SK-N-SH (cell line): ENCODE measurements at regions not wholly inside any gene's neighbourhood (a gene's known extent, or its start where the extent isn't known, plus 50 kb on each side); places are given as distances from the start of the nearest gene placed in this dataset.

Experiments
- CTCF ChIA-PET: fragments of 300-600, 350-600 bp; formaldehyde crosslinking; extraction: SDS; loops from one replicate; lab custom pipeline; 2021; lab: Yijun Ruan, JAX
- POLR2A ChIA-PET: fragments of 350-600 bp; sonication (Branson Sonifier 250); formaldehyde crosslinking; extraction: SDS; loops from one replicate; lab custom pipeline; 2020; ENCODE audit warnings: antibody characterized with exemption, inconsistent platforms; lab: Yijun Ruan, JAX
- DNase-seq: peaks from one replicate; pipeline ENCODE4 v3.0.0; 2012
- H2AFZ ChIP-seq: fragments of 200-600 bp; sonication (generic); 2 replicates; pipeline ENCODE4 v1.8.1; 2016; ENCODE audit warnings: antibody characterized with exemption, mild to moderate bottlenecking, low read depth
- H3F3A ChIP-seq: fragments of 200-600 bp; sonication (generic); replicated peaks from 2 replicates; pipeline ENCODE3; 2016; ENCODE audit warnings: antibody characterized with exemption, mild to moderate bottlenecking; ENCODE audit not compliant: insufficient read depth
- H3K27ac ChIP-seq, 2 experiments: fragments of 200-500 bp in 1 of 2; fragments of 200-600 bp in 1 of 2; sonication (Bioruptor generic) in 1 of 2; sonication (generic), shearing (Covaris generic) in 1 of 2; 2 replicates each; pipeline versions ENCODE4 v1.5.1 to v1.6.1; 2014 to 2016; ENCODE audit warnings: low read depth in 2 of 2, inconsistent platforms in 1 of 2, low read length in 1 of 2, mild to moderate bottlenecking in 1 of 2, mixed read lengths in 1 of 2
- H3K27me3 ChIP-seq: fragments of 200-600 bp; sonication (generic), shearing (Covaris generic); 2 replicates; pipeline ENCODE4 v1.6.1; 2016; ENCODE audit warnings: mixed run types; ENCODE audit not compliant: insufficient read depth
- H3K36me3 ChIP-seq, 2 experiments: fragments of 200-500 bp in 1 of 2; fragments of 200-600 bp in 1 of 2; sonication (Bioruptor generic) in 1 of 2; sonication (generic) in 1 of 2; replicated peaks in 1 of 2; 2 replicates each; pipeline versions ENCODE3 to v1.5.1; 2014 to 2016; ENCODE audit warnings: low read length in 1 of 2, mild to moderate bottlenecking in 1 of 2; ENCODE audit not compliant: insufficient read depth in 2 of 2, control insufficient read depth in 1 of 2
- H3K4me1 ChIP-seq, 2 experiments: fragments of 200-500 bp in 1 of 2; fragments of 200-600 bp in 1 of 2; sonication (Bioruptor generic) in 1 of 2; sonication (generic), shearing (Covaris generic) in 1 of 2; 2 replicates each; pipeline versions ENCODE4 v1.5.1 to v1.6.1; 2014 to 2016; ENCODE audit warnings: low read depth in 1 of 2, low read length in 1 of 2, mixed run types in 1 of 2; ENCODE audit not compliant: insufficient read depth in 2 of 2, control insufficient read depth in 1 of 2
- H3K4me2 ChIP-seq: fragments of 200-600 bp; sonication (generic), shearing (Covaris generic); 2 replicates; pipeline ENCODE4 v1.6.1; 2017; ENCODE audit warnings: mixed run types
- H3K4me3 ChIP-seq, 2 experiments: fragments of 200-500 bp in 1 of 2; fragments of 200-600 bp in 1 of 2; sonication (Bioruptor generic) in 1 of 2; sonication (generic), shearing (Covaris generic) in 1 of 2; 2 replicates each; pipeline versions ENCODE4 v1.5.1 to v1.8.1; 2014 to 2016; ENCODE audit warnings: low read depth in 2 of 2, inconsistent platforms in 1 of 2, low read length in 1 of 2, mild to moderate bottlenecking in 1 of 2, mixed read lengths in 1 of 2, moderate library complexity in 1 of 2
- H3K79me2 ChIP-seq: fragments of 200-600 bp; sonication (generic); 2 replicates; pipeline ENCODE4 v1.8.1; 2017; ENCODE audit warnings: mild to moderate bottlenecking; ENCODE audit not compliant: insufficient read depth
- H3K9ac ChIP-seq: fragments of 200-600 bp; sonication (generic); 2 replicates; pipeline ENCODE4 v1.6.1; 2017; ENCODE audit warnings: mixed run types
- H3K9me2 ChIP-seq: fragments of 200-600 bp; sonication (generic); 2 replicates; pipeline ENCODE4 v1.6.1; 2017; ENCODE audit warnings: mixed run types
- H3K9me3 ChIP-seq: fragments of 200-600 bp; sonication (generic); 2 replicates; pipeline ENCODE4 v1.6.1; 2017; ENCODE audit warnings: mixed run types, mild to moderate bottlenecking, moderate library complexity
- H4K20me1 ChIP-seq: fragments of 200-600 bp; sonication (generic); 2 replicates; pipeline ENCODE4 v1.6.1; 2017; ENCODE audit warnings: mild to moderate bottlenecking, mixed run types; ENCODE audit not compliant: insufficient read depth
- CHD2 ChIP-seq: fragments of 150-350 bp; IDR thresholded peaks from 2 replicates; pipeline ENCODE4 v1.6.1; 2018; ENCODE audit warnings: low read length; ENCODE audit not compliant: partially characterized antibody
- ELF1 ChIP-seq: IDR thresholded peaks from 2 replicates; pipeline ENCODE4 v1.4.0; 2012
- FOSL2 ChIP-seq: IDR thresholded peaks from 2 replicates; pipeline ENCODE4 v1.4.0; 2012; ENCODE audit warnings: low read depth, mild to moderate bottlenecking, moderate library complexity, borderline replicate concordance
- FOXJ3 ChIP-seq: sonication (generic); formaldehyde crosslinking; IDR thresholded peaks from 2 replicates; pipeline ENCODE4 v1.5.1; 2020; ENCODE audit warnings: mild to moderate bottlenecking, missing genetic modification reagents
- FOXM1 ChIP-seq: IDR thresholded peaks from 2 replicates; pipeline ENCODE4 v1.4.0; 2012; ENCODE audit warnings: low read depth, mild to moderate bottlenecking
- IRF3 ChIP-seq: fragments of 150-350 bp; IDR thresholded peaks from 2 replicates; pipeline ENCODE4 v1.6.1; 2016; ENCODE audit warnings: mild to moderate bottlenecking, low read depth, low read length
- JUND ChIP-seq: IDR thresholded peaks from 2 replicates; pipeline ENCODE4 v1.4.0; 2012
- MEF2A ChIP-seq: IDR thresholded peaks from 2 replicates; pipeline ENCODE4 v1.4.0; 2012; ENCODE audit warnings: low read depth, borderline replicate concordance
- MXI1 ChIP-seq: IDR thresholded peaks from 2 replicates; pipeline ENCODE4 v1.6.1; 2012; ENCODE audit warnings: mild to moderate bottlenecking, low read depth, low read length, improper control_type of control experiment
- PBX3 ChIP-seq: IDR thresholded peaks from 2 replicates; pipeline ENCODE4; 2012
- RCOR1 ChIP-seq: fragments of 150-350 bp; IDR thresholded peaks from 2 replicates; pipeline ENCODE4 v1.6.1; 2017; ENCODE audit warnings: antibody characterized with exemption, low read length
- REST ChIP-seq: IDR thresholded peaks from 2 replicates; pipeline ENCODE4 v1.6.1; 2012; ENCODE audit warnings: mild to moderate bottlenecking, low read depth, low read length, moderate library complexity
- RFX5 ChIP-seq: IDR thresholded peaks from 2 replicates; pipeline ENCODE4 v1.6.1; 2012; ENCODE audit warnings: mild to moderate bottlenecking, improper control_type of control experiment, low read length
- RXRA ChIP-seq: IDR thresholded peaks from 2 replicates; pipeline ENCODE4 v1.4.0; 2012; ENCODE audit warnings: low read depth, mild to moderate bottlenecking, borderline replicate concordance
- SIN3A ChIP-seq: IDR thresholded peaks from 2 replicates; pipeline ENCODE4 v1.6.1; 2012; ENCODE audit warnings: low read depth, mild to moderate bottlenecking, low read length, moderate library complexity, borderline replicate concordance
- TAF1 ChIP-seq: IDR thresholded peaks from 2 replicates; pipeline ENCODE4 v1.6.1; 2012; ENCODE audit warnings: low read depth, mild to moderate bottlenecking, low read length, moderate library complexity, borderline replicate concordance
- TCF12 ChIP-seq: IDR thresholded peaks from 2 replicates; pipeline ENCODE4 v1.4.0; 2012
- YY1 ChIP-seq: IDR thresholded peaks from 2 replicates; pipeline ENCODE4 v1.4.0; 2012; ENCODE audit warnings: low read depth, mild to moderate bottlenecking
- WGBS: methylation state at CpG from one replicate; pipeline ENCODE4 v1.1.6; 2017; ENCODE audit warnings: low lambda C conversion rate; 5-methylcytosine and 5-hydroxymethylcytosine counted together

GRCh38 chr4:122005064-122005755, 53.4 kb upstream of the TRPC3 start:
- H4K20me1 ChIP-seq = no peaks in the 10 kb centered on the region
- ChIA-PET POLR2A (no interaction called here), CTCF (interaction anchor here (0.9 to 2.7 kb wide), 2 partner anchors 105 to 114 kb away, joined by 3 to 18 read pairs; no protein-coding TSS in a partner anchor)
- no peak overlapping the region for H3K9ac ChIP-seq
- no peaks in the 10 kb centered on the region; a peak in 1 of 4 replicates for H3K4me1 ChIP-seq
- H3K9me2 ChIP-seq = no peaks in the 10 kb centered on the region
- no peaks in the 10 kb centered on the region for H3K9me3 ChIP-seq
- H3K36me3 ChIP-seq = no peaks in the 10 kb centered on the region
- TF ChIP-seq RCOR1 (no peak), FOXM1 (no peak), TAF1 (no peak), RFX5 (no peak), ELF1 (no peak), JUND (no peak), FOSL2 (no peak), SIN3A (no peak), CHD2 (no peak), YY1 (no peak), REST (no peak), IRF3 (no peak), PBX3 (no peak), TCF12 (no peak), MEF2A (no peak), MXI1 (no peak), RXRA (no peak), FOXJ3 (no peak)
- H2AFZ ChIP-seq = no peak overlapping the region
- peak overlapping the region; percentile 42; the same call in 1 of the 2 replicates for H3K4me2 ChIP-seq
- no peak overlapping the region for H3K4me3 ChIP-seq
- 20% methylated on average over 8 of the region's 8 CpGs for WGBS
- H3K79me2 ChIP-seq = no peaks in the 10 kb centered on the region
- no peak overlapping the region for H3K27ac ChIP-seq
- no peak for DNase-seq
- H3F3A ChIP-seq = no peaks in the 10 kb centered on the region
- H3K27me3 ChIP-seq = peaks cover 8% of the 10 kb centered on the region; the same call in 1 of the 2 replicates
